ENCODE measurements at regions not wholly inside any gene's neighbourhood (a gene's known extent, or its start where the extent isn't known, plus 50 kb on each side); places are given as distances from the start of the nearest gene placed in this dataset.

DNA sequence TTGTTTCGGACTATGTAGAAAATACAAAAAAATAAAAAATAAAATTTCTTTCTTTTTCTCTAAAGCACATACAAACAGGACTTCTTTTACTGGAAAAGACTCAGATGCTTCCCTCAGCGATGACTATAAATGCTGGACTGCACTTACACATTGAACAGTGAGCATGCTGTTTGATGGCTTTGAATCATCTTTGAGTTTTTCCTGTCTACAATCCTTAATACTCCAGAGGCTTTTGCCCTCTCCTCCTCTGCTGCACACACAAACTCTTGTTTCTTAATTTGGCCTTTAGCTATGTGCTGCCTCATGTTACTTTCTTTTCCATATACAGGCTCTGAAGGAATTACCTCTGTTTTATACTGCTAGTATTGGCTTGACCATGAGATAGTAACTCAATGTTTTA is 575.1 kb downstream of the EPHA3 start:
- Histone ChIP-seq H3K4me3 (ENCODE audit: insufficient read depth, low read depth, low read length) (no peak overlapping the region), H3K27ac (ENCODE audit: insufficient read depth, low read depth, low read length, poor library complexity, severe bottlenecking) (no peak overlapping the region), H3K9me3 (ENCODE audit: control insufficient read depth, low read length) (no peaks in the 10 kb centered on the region), H3K27me3 (ENCODE audit: control insufficient read depth, insufficient read depth, low read length, poor library complexity, severe bottlenecking) (no peaks in the 10 kb centered on the region), H3K4me1 (ENCODE audit: control insufficient read depth, insufficient read depth, low read length) (no peaks in the 10 kb centered on the region), H3K36me3 (ENCODE audit: control insufficient read depth, insufficient read depth, low read length) (no peaks in the 10 kb centered on the region)
- WGBS, 2 experiments: 85 to 88% methylated on average over 1 of the region's 2 CpGs

DNA sequence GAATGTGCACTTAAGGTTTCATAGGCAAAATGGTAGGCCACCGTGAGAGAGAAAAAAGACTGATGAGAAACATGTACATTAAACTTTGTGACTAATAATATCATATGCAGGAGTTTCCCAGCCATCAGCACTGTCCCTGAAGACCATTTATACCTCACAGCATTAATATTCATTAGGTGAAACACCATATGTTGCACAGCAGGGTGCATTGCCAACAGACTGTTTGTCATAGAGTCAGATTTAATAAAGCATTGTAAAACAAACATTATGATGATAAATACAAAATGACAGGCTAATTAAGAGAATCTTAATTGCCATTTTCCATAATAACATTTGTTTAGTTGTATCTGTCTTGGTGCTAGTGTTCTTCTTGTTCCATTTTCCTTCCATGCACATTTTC is 578.3 kb downstream of the EPHA3 start:
- no peaks in the 10 kb centered on the region for H3K4me1 ChIP-seq (ENCODE audit: control insufficient read depth, insufficient read depth, low read length)
- no peak overlapping the region for H3K27ac ChIP-seq (ENCODE audit: insufficient read depth, low read depth, low read length, poor library complexity, severe bottlenecking)
- H3K36me3 ChIP-seq (ENCODE audit: control insufficient read depth, insufficient read depth, low read length): no peaks in the 10 kb centered on the region
- H3K27me3 ChIP-seq (ENCODE audit: control insufficient read depth, insufficient read depth, low read length, poor library complexity, severe bottlenecking): no peaks in the 10 kb centered on the region
- H3K4me3 ChIP-seq (ENCODE audit: insufficient read depth, low read depth, low read length): no peak overlapping the region
- no peaks in the 10 kb centered on the region for H3K9me3 ChIP-seq (ENCODE audit: control insufficient read depth, low read length)
- WGBS, 2 experiments: 77 to 100% methylated on average over 1 of the region's 1 CpG

DNA sequence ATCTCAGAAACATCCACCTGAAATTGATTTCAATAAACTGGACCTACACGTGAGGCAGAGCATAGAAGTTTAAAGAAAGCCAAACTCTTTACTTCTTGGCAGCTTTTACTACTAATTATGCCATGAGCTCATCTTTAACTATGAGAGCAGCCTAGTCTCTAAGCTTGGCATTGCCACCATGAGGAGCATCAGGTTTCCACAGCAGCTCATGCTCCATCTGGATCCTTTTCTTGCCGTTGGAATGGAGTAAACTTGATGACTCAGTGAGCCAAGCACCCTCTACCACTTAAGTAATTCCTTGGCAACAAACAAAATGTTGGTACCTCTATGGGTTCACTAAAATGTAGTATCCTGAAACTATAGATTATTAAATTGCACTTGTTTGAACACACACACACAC is 583.2 kb downstream of the EPHA3 start:
- Histone ChIP-seq H3K27ac (ENCODE audit: insufficient read depth, low read depth, low read length, poor library complexity, severe bottlenecking) (no peak overlapping the region), H3K4me3 (ENCODE audit: insufficient read depth, low read depth, low read length) (no peak overlapping the region), H3K4me1 (ENCODE audit: control insufficient read depth, insufficient read depth, low read length) (no peaks in the 10 kb centered on the region), H3K9me3 (ENCODE audit: control insufficient read depth, low read length) (no peaks in the 10 kb centered on the region), H3K27me3 (ENCODE audit: control insufficient read depth, insufficient read depth, low read length, poor library complexity, severe bottlenecking) (no peaks in the 10 kb centered on the region), H3K36me3 (ENCODE audit: control insufficient read depth, insufficient read depth, low read length) (no peaks in the 10 kb centered on the region)
- WGBS, 2 experiments: 81 to 87% methylated on average over 2 of the region's 2 CpGs

DNA sequence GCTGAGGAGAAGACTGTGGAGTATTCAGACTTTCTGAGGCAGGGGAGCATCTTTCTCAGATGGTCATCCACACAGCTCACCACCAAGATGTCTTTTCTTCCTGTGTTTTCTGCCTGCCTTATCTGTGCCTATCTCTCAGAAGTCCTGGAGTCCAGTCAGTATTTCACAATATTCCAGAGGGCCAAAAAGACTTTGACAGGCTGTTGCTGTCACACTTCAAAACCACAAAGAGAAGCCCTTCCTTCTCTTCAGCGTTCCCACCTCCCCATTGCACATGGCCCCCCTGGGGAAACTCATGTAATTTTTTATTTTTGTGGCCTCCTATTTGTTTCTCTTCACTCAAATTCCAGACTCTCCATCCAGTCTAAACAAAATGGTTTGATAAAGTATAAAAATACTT is 585.2 kb downstream of the EPHA3 start:
- Histone ChIP-seq H3K9me3 (ENCODE audit: control insufficient read depth, low read length) (no peaks in the 10 kb centered on the region), H3K36me3 (ENCODE audit: control insufficient read depth, insufficient read depth, low read length) (no peaks in the 10 kb centered on the region), H3K4me3 (ENCODE audit: insufficient read depth, low read depth, low read length) (no peak overlapping the region), H3K27ac (ENCODE audit: insufficient read depth, low read depth, low read length, poor library complexity, severe bottlenecking) (no peak overlapping the region), H3K4me1 (ENCODE audit: control insufficient read depth, insufficient read depth, low read length) (no peaks in the 10 kb centered on the region), H3K27me3 (ENCODE audit: control insufficient read depth, insufficient read depth, low read length, poor library complexity, severe bottlenecking) (no peaks in the 10 kb centered on the region)
- 80 to 87% methylated on average over 1 of the region's 1 CpG for WGBS, 2 experiments

DNA sequence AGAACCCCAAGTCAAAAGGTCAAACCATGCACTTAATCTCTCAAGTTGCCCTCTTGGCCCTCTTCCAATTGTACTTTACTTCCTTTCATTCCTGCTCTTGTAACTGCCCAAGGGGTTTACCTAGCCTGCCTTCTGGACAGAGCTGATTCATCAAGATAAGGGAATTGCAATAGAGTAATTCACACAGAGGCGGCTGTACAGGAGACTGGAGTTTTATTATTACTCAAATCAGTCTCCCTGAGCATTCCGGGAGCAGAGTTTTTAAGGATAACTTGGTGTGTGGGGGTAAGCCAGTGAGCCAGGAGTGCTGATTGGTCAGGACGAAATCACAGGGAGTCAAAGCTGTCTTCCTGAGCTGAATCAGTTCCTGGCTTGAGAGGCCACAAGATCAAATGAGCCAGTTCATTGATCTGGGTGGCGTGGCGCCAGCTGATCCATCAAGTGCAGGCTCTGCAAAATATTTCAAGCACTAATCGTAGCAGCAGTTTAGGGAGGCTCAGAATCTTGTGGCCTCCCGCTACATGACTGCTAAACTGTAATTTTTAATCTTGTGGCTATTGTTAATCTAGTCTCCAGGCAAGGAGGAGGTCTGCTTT is 590.0 kb downstream of the EPHA3 start:
- Histone ChIP-seq H3K27me3 (ENCODE audit: control insufficient read depth, insufficient read depth, low read length, poor library complexity, severe bottlenecking) (no peaks in the 10 kb centered on the region), H3K9me3 (ENCODE audit: control insufficient read depth, low read length) (no peaks in the 10 kb centered on the region), H3K4me1 (ENCODE audit: control insufficient read depth, insufficient read depth, low read length) (no peaks in the 10 kb centered on the region), H3K4me3 (ENCODE audit: insufficient read depth, low read depth, low read length) (no peak overlapping the region), H3K36me3 (ENCODE audit: control insufficient read depth, insufficient read depth, low read length) (no peaks in the 10 kb centered on the region), H3K27ac (ENCODE audit: insufficient read depth, low read depth, low read length, poor library complexity, severe bottlenecking) (no peak overlapping the region)
- WGBS, 2 experiments: 95 to 96% methylated on average over 7 of the region's 7 CpGs

DNA sequence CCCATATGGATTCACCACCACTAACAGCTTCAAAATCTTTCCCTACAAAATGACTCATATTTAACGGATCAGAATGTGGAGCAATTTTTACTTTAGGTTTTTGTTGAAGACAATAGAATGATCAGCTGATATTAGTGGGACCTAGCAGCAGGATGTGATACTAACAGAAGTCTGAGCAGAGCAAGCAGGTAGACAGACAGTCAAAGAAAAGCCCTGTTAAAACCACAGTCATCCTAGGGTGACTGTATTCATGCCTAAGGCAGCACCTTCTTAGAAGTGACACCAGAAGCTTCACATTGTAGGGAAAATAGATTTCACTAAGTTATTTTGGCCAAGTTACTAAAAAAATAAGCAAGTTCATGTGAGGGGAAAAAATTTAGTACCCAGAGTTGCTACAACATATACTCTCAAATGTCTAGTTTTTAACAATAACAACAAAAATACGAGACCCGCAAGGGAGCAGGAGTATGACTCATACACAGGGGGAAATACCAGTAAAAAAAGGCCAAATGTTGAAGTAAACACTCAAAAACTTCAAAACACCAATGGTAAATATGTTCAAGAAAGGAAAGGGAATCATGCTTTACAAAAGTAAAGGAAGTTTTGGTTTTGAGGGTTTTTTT is 590.9 kb downstream of the EPHA3 start:
- H3K4me3 ChIP-seq (ENCODE audit: insufficient read depth, low read depth, low read length): no peak overlapping the region
- no peaks in the 10 kb centered on the region for H3K9me3 ChIP-seq (ENCODE audit: control insufficient read depth, low read length)
- no peaks in the 10 kb centered on the region for H3K27me3 ChIP-seq (ENCODE audit: control insufficient read depth, insufficient read depth, low read length, poor library complexity, severe bottlenecking)
- H3K36me3 ChIP-seq (ENCODE audit: control insufficient read depth, insufficient read depth, low read length): no peaks in the 10 kb centered on the region
- whole genome bisulfite sequencing, 2 experiments: 94 to 97% methylated on average over 1 to 3 of the region's 3 CpGs
- no peaks in the 10 kb centered on the region for H3K4me1 ChIP-seq (ENCODE audit: control insufficient read depth, insufficient read depth, low read length)
- no peak overlapping the region for H3K27ac ChIP-seq (ENCODE audit: insufficient read depth, low read depth, low read length, poor library complexity, severe bottlenecking)

DNA sequence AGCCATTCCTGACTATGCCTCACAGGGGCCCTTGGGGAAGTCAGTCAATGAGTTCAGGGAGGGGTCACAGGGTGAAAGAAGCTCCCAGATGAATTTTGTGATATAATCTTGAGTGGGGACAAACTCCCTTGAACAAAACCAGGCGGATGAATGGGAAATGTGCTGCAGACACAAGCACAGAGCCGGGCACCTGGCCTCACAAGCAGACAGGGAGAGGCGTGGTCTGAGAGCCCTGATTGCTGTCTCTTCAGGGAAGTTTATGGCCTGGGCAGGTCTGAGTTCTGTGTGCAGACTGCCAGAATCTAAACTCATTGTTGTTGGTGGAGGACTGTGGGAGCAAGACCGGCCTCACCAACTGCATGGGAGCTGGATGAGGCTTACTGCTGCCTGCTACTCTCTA is 591.8 kb downstream of the EPHA3 start:
- Histone ChIP-seq H3K9me3 (ENCODE audit: control insufficient read depth, low read length) (no peaks in the 10 kb centered on the region), H3K4me1 (ENCODE audit: control insufficient read depth, insufficient read depth, low read length) (no peaks in the 10 kb centered on the region), H3K27me3 (ENCODE audit: control insufficient read depth, insufficient read depth, low read length, poor library complexity, severe bottlenecking) (no peaks in the 10 kb centered on the region), H3K27ac (ENCODE audit: insufficient read depth, low read depth, low read length, poor library complexity, severe bottlenecking) (no peak overlapping the region), H3K36me3 (ENCODE audit: control insufficient read depth, insufficient read depth, low read length) (no peaks in the 10 kb centered on the region), H3K4me3 (ENCODE audit: insufficient read depth, low read depth, low read length) (no peak overlapping the region)
- 97% methylated on average over 4 of the region's 4 CpGs for WGBS, 2 experiments

DNA sequence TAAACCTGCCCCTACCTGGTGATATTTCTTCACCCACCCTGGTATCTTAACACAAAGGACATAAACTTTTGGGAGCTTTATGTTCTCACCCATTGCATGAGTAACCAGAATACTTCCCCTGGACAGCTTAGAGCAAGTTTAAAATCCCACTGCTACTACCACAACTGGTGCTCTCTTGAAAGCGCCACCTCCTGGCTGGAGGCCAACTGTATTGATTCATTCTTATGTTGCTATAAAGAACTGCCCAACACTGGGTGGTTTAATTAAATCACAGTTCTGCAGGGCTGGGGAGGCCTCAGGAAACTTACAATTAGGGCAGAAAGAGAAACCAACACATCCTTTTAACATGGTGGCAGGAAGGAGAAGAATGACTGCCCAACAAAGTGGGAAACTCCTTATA is 592.4 kb downstream of the EPHA3 start:
- Histone ChIP-seq H3K9me3 (ENCODE audit: control insufficient read depth, low read length) (no peaks in the 10 kb centered on the region), H3K4me1 (ENCODE audit: control insufficient read depth, insufficient read depth, low read length) (no peaks in the 10 kb centered on the region), H3K27ac (ENCODE audit: insufficient read depth, low read depth, low read length, poor library complexity, severe bottlenecking) (no peak overlapping the region), H3K4me3 (ENCODE audit: insufficient read depth, low read depth, low read length) (no peak overlapping the region), H3K36me3 (ENCODE audit: control insufficient read depth, insufficient read depth, low read length) (no peaks in the 10 kb centered on the region), H3K27me3 (ENCODE audit: control insufficient read depth, insufficient read depth, low read length, poor library complexity, severe bottlenecking) (no peaks in the 10 kb centered on the region)
- 65 to 71% methylated on average over 1 of the region's 1 CpG for WGBS, 2 experiments

DNA sequence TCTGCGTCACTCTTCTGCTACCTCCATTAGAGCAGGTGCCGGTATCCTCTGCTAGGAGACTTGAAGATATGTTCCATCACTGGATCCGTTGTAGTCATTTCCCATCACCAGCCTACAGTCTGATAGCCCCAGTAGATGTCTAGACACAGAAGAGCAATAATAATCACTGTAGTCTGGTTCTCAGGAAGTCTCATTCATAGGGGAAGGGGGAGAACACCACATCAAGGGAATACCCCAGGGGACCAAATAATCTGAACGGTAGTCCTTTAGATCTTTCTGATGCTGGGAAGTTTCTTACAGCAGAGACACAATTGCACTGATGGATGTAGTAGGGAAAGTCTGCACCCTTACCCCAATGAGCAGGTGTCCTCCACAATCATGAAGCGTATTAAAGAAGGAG is 595.0 kb downstream of the EPHA3 start:
- H3K4me1 ChIP-seq (ENCODE audit: control insufficient read depth, insufficient read depth, low read length): no peaks in the 10 kb centered on the region

DNA sequence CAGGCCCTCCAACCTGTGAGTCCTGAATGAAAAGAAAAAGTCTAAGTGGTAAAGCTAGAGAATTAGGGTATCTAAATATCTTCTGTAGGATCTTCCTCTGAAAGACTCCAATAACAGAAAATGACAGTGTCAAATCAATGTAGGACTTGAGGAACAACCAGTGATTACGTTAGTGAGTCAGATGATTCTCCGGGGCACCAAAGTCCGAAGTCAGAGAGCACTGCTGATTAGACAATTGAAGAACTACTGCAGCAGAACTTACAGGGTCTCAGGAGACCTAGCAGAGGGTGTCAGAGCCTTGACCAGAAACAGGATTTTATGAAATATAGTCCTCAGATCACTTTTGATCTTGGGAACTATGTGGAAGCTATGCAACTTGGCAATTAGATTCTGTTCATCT is 605.8 kb downstream of the EPHA3 start:
- WGBS, 2 experiments: 92 to 97% methylated on average over 3 of the region's 3 CpGs
- Histone ChIP-seq H3K36me3 (ENCODE audit: control insufficient read depth, insufficient read depth, low read length) (no peaks in the 10 kb centered on the region), H3K27ac (ENCODE audit: insufficient read depth, low read depth, low read length, poor library complexity, severe bottlenecking) (no peak overlapping the region), H3K9me3 (ENCODE audit: control insufficient read depth, low read length) (no peaks in the 10 kb centered on the region), H3K4me3 (ENCODE audit: insufficient read depth, low read depth, low read length) (no peak overlapping the region), H3K27me3 (ENCODE audit: control insufficient read depth, insufficient read depth, low read length, poor library complexity, severe bottlenecking) (no peaks in the 10 kb centered on the region), H3K4me1 (ENCODE audit: control insufficient read depth, insufficient read depth, low read length) (no peaks in the 10 kb centered on the region)

More for the DNA sequence above, 595.0 kb downstream of the EPHA3 start:
- H3K4me3 ChIP-seq (ENCODE audit: insufficient read depth, low read depth, low read length): no peak overlapping the region
- no peak overlapping the region for H3K27ac ChIP-seq (ENCODE audit: insufficient read depth, low read depth, low read length, poor library complexity, severe bottlenecking)
- 89 to 90% methylated on average over 5 of the region's 5 CpGs for WGBS, 2 experiments
- H3K36me3 ChIP-seq (ENCODE audit: control insufficient read depth, insufficient read depth, low read length): no peaks in the 10 kb centered on the region
- no peaks in the 10 kb centered on the region for H3K9me3 ChIP-seq (ENCODE audit: control insufficient read depth, low read length)
- H3K27me3 ChIP-seq (ENCODE audit: control insufficient read depth, insufficient read depth, low read length, poor library complexity, severe bottlenecking): no peaks in the 10 kb centered on the region
